LNCaP clone FGC (cell line): ENCODE measurements at regions not wholly inside any gene's neighbourhood (a gene's known extent, or its start where the extent isn't known, plus 50 kb on each side); places are given as distances from the start of the nearest gene placed in this dataset.

Source experiments
- DNase-seq: peaks from one replicate; pipeline ENCODE4 v3.0.0-alpha.2; 2011; ENCODE audit warnings: low read depth
- H3K4me3 ChIP-seq: 2 replicates; pipeline ENCODE4 v1.5.1; 2011; ENCODE audit warnings: mild to moderate bottlenecking, low read depth, low read length, control low read depth
- CTCF ChIP-seq: IDR thresholded peaks from 2 replicates; pipeline ENCODE4 v1.5.1; 2012; ENCODE audit warnings: mild to moderate bottlenecking; ENCODE audit not compliant: control insufficient read depth, insufficient read depth; ENCODE audit errors: extremely low read depth

DNA sequence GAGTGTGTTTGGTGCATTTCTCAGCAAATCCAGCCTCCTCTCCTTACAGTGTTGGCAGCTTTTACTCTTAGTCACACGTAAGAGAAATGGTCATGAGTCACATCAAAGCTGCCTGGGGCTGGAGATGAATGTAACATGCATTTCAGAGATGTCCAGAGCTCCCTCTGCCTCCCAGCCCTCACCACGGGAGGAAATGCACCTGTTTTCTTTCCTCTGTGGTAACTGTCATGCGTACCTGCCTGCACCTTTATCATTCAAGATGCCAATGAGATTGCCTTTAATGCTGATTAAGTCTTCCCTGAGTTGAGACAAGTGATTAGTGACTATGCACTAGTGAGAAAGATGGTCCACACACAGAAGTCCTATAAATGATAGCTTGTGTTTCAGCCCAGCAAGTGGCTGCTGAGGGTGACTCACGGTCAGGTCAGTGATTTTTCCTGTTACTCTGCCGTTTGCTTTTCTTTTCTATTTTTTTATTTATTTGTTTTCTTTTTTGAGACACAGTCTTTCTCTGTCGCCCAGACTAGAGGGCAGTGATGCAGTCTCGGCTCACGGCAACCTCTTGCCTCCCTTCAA is 277.3 kb upstream of the FMN2 start:
- DNase-seq = no peak
- no peak overlapping the region for H3K4me3 ChIP-seq
- no peak for TF ChIP-seq CTCF

DNA sequence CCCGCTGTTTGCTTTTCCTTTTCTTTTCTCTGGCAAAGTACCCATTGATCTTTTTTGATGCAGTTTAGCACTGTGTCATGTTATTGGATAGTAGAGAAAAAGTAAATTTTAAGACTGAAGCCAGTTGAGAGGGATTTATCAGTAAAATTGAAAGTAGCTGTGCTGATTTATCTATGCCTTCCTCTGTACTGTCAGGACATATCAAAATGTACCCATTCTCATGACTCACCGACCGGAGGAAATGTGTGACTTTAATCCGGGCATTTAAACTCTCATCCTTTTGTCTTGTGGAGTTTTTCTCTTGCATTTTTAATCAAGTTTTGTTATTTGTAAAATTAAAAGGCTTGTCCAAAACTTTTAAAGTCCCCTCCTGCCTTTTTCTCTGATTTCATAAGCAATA is 276.6 kb upstream of the FMN2 start:
- no peak for DNase-seq
- no peak for TF ChIP-seq CTCF
- H3K4me3 ChIP-seq = no peak overlapping the region

DNA sequence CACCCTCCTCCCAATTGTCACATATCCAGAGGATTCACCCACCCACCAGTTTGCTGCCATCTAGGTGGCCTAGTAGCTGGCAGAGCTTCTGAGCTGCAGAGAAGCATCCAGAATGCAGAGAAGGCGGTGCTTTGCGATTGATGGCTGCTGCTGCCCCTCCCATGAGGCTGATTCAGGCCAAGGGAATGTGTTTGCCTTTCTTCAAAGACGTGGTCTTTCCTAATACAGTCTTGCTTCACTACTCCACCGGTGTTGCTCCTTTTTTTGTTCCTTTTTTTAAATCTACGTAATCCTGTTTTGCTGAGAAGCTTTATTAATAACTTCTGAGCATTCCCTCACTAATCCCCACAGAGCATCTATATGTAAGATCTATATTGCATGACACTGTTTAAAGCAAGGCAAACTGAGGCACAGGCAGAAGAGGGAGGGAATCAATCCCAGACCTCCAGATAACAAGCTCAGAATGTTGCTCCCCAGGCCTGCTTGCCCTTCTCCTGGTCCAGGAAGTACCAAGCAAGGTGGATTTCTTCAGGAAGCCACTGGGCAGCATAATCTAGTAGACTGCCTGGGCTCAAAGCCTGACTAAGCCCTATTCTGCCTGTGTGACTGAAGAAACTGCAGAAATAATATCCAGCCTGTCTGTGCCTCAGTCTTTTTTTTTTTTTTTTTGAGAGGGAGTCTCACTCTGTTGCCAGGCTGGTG is 275.5 kb upstream of the FMN2 start:
- no peak for DNase-seq
- TF ChIP-seq CTCF = no peak
- no peak overlapping the region for H3K4me3 ChIP-seq

GRCh38 chr1:239817276-239817675 is 274.4 kb upstream of the FMN2 start:
- no peak overlapping the region for H3K4me3 ChIP-seq
- TF ChIP-seq CTCF = no peak
- no peak for DNase-seq

- DNase-seq = no peak
- no peak overlapping the region for H3K4me3 ChIP-seq
- TF ChIP-seq CTCF = no peak
These were observed 273.9 kb upstream of the FMN2 start for GRCh38 chr1:239817801-239818200.

- H3K4me3 ChIP-seq = no peak overlapping the region
- no peak for DNase-seq
- no peak for TF ChIP-seq CTCF
These were observed 272.6 kb upstream of the FMN2 start for GRCh38 chr1:239819096-239819495.

DNA sequence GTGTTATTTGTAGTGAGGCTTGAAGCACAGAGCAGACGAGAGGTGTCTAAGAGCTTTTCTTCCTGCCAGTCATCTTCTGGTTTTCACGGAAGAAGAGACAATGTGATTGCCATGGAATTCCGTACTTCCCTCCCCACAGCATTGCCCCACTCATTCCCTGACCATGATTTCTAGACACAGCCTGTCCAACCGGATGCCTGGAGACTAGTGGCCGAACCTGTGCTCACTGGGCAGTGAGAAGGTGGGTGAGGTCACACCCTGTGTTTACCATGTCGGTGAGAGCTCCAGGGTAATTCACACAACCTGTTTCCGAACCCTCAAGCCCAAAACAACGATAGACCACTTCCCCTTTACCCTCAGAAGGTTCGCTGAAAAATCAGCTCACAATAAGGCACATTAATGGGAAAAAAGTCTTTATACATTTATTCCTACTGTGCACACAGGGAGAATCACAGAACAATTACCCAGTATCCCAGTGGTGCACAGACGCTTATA is 271.9 kb upstream of the FMN2 start:
- TF ChIP-seq CTCF = no peak
- no peak overlapping the region for H3K4me3 ChIP-seq
- DNase-seq = no peak
